Common myeloid progenitor, CD34-positive (primary cell): ENCODE measurements at regions not wholly inside any gene's neighbourhood (a gene's known extent, or its start where the extent isn't known, plus 50 kb on each side); places are given as distances from the start of the nearest gene placed in this dataset.

Experiments
- CTCF ChIA-PET: fragments of 350-600 bp; sonication (Branson Sonifier 250); formaldehyde crosslinking; loops from one replicate; lab custom pipeline; 2021; ENCODE audit warnings: antibody characterized with exemption; lab: Charles Lee
- POLR2A ChIA-PET: fragments of 350-600 bp; sonication (Branson Sonifier 250); formaldehyde crosslinking; loops from one replicate; lab custom pipeline; 2021; ENCODE audit warnings: antibody characterized with exemption; lab: Charles Lee
- DNase-seq, 3 donors: peaks; one replicate each; pipeline versions ENCODE4 v3.0.0 to v3.0.0-alpha.2; 2013
- H3K27ac ChIP-seq, 2 experiments: 1 replicate in 1 of 2; 2 replicates in 1 of 2; pipeline ENCODE4 v1.7.0; 2013; ENCODE audit warnings: inconsistent platforms in 2 of 2, low read length in 2 of 2, mild to moderate bottlenecking in 2 of 2, low read depth in 1 of 2, moderate library complexity in 1 of 2; ENCODE audit not compliant: severe bottlenecking in 2 of 2, insufficient read depth in 1 of 2, poor library complexity in 1 of 2
- H3K27me3 ChIP-seq, 5 experiments: replicated peaks in 2 of 5; 1 replicate in 3 of 5; 2 replicates in 2 of 5; pipeline versions ENCODE4 v1.6.1 to v1.7.0; 2013; ENCODE audit warnings: low read length in 4 of 5, mild to moderate bottlenecking in 2 of 5, moderate library complexity in 2 of 5, inconsistent platforms in 1 of 5; ENCODE audit not compliant: insufficient read depth in 5 of 5, control insufficient read depth in 4 of 5
- H3K36me3 ChIP-seq, 4 experiments: 1 replicate in 2 of 4; 2 replicates in 2 of 4; pipeline versions ENCODE4 v1.6.1 to v1.7.0; 2013; ENCODE audit warnings: low read length in 3 of 4, control low read depth in 1 of 4, mild to moderate bottlenecking in 1 of 4; ENCODE audit not compliant: control insufficient read depth in 4 of 4, insufficient read depth in 4 of 4
- H3K4me1 ChIP-seq, 4 experiments: 1 replicate in 3 of 4; 2 replicates in 1 of 4; pipeline versions ENCODE4 v1.6.1 to v1.7.1; 2013; ENCODE audit warnings: low read length in 3 of 4, mild to moderate bottlenecking in 3 of 4, control low read depth in 1 of 4, inconsistent platforms in 1 of 4, moderate library complexity in 1 of 4; ENCODE audit not compliant: control insufficient read depth in 4 of 4, insufficient read depth in 4 of 4; ENCODE audit errors: control extremely low read depth in 1 of 4
- H3K4me3 ChIP-seq, 7 experiments: 1 replicate in 4 of 7; 2 replicates in 3 of 7; pipeline versions ENCODE4 v1.5.1 to v1.7.0; 2013; ENCODE audit warnings: mild to moderate bottlenecking in 7 of 7, low read length in 6 of 7, moderate library complexity in 6 of 7, inconsistent platforms in 2 of 7, low read depth in 2 of 7, control low read depth in 1 of 7; ENCODE audit not compliant: insufficient read depth in 4 of 7, control insufficient read depth in 1 of 7; ENCODE audit errors: extremely low read depth in 1 of 7
- H3K9me3 ChIP-seq, 5 experiments: 1 replicate in 4 of 5; 2 replicates in 1 of 5; pipeline versions ENCODE4 v1.6.1 to v1.7.1; 2013; ENCODE audit warnings: low read length in 4 of 5, mild to moderate bottlenecking in 2 of 5, inconsistent platforms in 1 of 5, low read depth in 1 of 5, moderate library complexity in 1 of 5; ENCODE audit not compliant: control insufficient read depth in 4 of 5, insufficient read depth in 2 of 5; ENCODE audit errors: control extremely low read depth in 1 of 5
- WGBS: methylation state at CpG from one replicate; pipeline ENCODE4 v1.1.5; 2013; ENCODE audit not compliant: insufficient coverage; 5-methylcytosine and 5-hydroxymethylcytosine counted together

- H3K9me3 ChIP-seq = no peaks in the 10 kb centered on the region
- no peak overlapping the region for H3K4me3 ChIP-seq
- no peaks in the 10 kb centered on the region for H3K27me3 ChIP-seq
- no peaks in the 10 kb centered on the region for H3K36me3 ChIP-seq
- POLR2A ChIA-PET = no interaction called here
- CTCF ChIA-PET = no interaction called here
- DNase-seq = no peak
- H3K4me1 ChIP-seq = no peaks in the 10 kb centered on the region
- WGBS = 96% methylated on average over 6 of the region's 7 CpGs
- H3K27ac ChIP-seq = no peak overlapping the region
Measured at GRCh38 chr16:79826732-79827475, 226.4 kb upstream of the MAF start.

DNA sequence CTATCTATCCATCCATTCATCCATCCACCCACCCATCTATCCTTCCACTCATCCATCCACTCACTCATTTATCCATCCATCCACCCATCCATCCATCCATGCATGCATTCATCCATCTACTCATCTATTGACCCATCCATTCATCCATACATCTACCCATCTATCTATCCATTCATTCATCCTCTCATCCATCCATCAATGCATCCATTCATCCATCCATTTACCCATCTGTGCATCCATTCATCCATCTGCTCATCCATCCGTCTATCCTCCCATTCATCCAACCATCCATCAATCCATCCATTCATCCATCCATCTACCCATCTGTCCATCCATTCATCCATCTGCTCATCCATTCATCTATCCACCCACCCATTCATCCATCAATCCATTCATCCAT is 224.5 kb upstream of the MAF start:
- Histone ChIP-seq H3K4me3 (no peak overlapping the region), H3K9me3 (no peaks in the 10 kb centered on the region), H3K27me3 (no peaks in the 10 kb centered on the region), H3K27ac (no peak overlapping the region), H3K4me1 (no peaks in the 10 kb centered on the region), H3K36me3 (no peaks in the 10 kb centered on the region)
- DNase-seq = no peak
- WGBS = 100% methylated on average over 1 of the region's 1 CpG
- POLR2A ChIA-PET = interaction anchor here (0.5 kb wide), 1 partner anchor 57 kb away, joined by 3 read pairs; no protein-coding TSS in a partner anchor
- CTCF ChIA-PET = no interaction called here

GRCh38 chr16:79823639-79824038 is 223.1 kb upstream of the MAF start:
- Histone ChIP-seq H3K4me3 (no peak overlapping the region), H3K27ac (no peak overlapping the region), H3K27me3 (no peaks in the 10 kb centered on the region), H3K9me3 (no peaks in the 10 kb centered on the region), H3K36me3 (no peaks in the 10 kb centered on the region), H3K4me1 (no peaks in the 10 kb centered on the region)
- CTCF ChIA-PET = no interaction called here
- DNase-seq = no peak
- 95% methylated on average over 2 of the region's 2 CpGs for WGBS
- POLR2A ChIA-PET = no interaction called here

- Histone ChIP-seq H3K4me3 (no peak overlapping the region), H3K27me3 (no peaks in the 10 kb centered on the region), H3K9me3 (no peaks in the 10 kb centered on the region), H3K27ac (no peak overlapping the region), H3K36me3 (no peaks in the 10 kb centered on the region), H3K4me1 (no peaks in the 10 kb centered on the region)
- ChIA-PET CTCF (interaction anchor here (1.0 kb wide), 1 partner anchor 15 kb away, joined by 3 read pairs; no protein-coding TSS in a partner anchor), POLR2A (no interaction called here)
- no CpG with 5 or more reads among the region's 3 CpGs for WGBS
- DNase-seq = no peak
Measured at GRCh38 chr16:79821911-79822310, 221.4 kb upstream of the MAF start.

DNA sequence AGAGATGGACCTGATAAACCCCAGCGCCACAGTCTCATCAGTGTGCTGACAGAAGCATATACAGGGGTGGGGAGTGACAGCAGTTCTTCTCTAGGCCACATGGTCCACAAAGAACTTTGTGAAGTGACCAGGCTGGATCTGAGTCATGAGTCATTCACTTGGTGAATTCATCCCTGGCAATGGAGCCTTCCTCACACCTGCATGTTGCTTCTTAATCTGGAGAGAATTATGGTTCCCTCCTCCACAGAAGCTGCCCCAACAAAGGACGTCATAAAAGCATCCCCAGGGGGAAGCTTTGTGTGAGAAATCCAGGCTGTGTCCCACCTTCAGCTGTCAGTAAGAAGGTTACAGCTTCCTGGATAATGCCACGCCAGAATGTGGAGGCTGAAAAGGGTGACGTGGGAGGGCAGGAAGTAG is 215.6 kb upstream of the MAF start:
- Histone ChIP-seq H3K27me3 (peaks cover 0 to 2% (median 0%) of the 10 kb centered on the region in 5 experiments), H3K9me3 (no peaks in the 10 kb centered on the region), H3K36me3 (no peaks in the 10 kb centered on the region), H3K4me3 (no peak overlapping the region), H3K4me1 (no peaks in the 10 kb centered on the region), H3K27ac (no peak overlapping the region)
- DNase-seq = no peak
- ChIA-PET POLR2A (no interaction called here), CTCF (no interaction called here)
- WGBS = 89% methylated on average over 4 of the region's 4 CpGs

GRCh38 chr16:79815049-79815448 is 214.5 kb upstream of the MAF start:
- Histone ChIP-seq H3K27me3 (peaks cover 0 to 2% (median 0%) of the 10 kb centered on the region in 5 experiments), H3K27ac (no peak overlapping the region), H3K36me3 (no peaks in the 10 kb centered on the region), H3K4me3 (no peak overlapping the region), H3K4me1 (no peaks in the 10 kb centered on the region), H3K9me3 (no peaks in the 10 kb centered on the region)
- 100% methylated on average over 2 of the region's 2 CpGs for WGBS
- POLR2A ChIA-PET = no interaction called here
- DNase-seq = no peak
- CTCF ChIA-PET = no interaction called here

DNA sequence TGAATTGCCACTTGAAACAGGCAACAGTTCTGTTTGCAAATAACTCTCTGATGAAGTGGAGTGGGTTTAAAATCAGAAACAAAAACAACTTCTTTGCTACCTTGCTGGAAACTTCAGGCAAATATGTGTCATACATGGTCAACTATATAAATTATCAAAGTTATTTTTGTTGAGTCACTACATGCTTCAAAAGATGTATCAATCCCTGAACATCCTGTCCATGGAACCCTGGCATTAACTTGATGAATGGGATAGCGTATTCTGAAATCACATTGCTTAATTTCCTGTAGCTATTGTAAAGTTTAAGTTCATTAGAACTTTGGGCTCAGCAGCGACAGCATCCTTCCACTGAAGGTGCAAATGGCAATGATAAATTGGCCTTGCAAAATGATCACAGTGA is 213.6 kb upstream of the MAF start:
- no peak for DNase-seq
- Histone ChIP-seq H3K9me3 (no peaks in the 10 kb centered on the region), H3K27ac (no peak overlapping the region), H3K4me3 (no peak overlapping the region), H3K4me1 (no peaks in the 10 kb centered on the region), H3K27me3 (peaks cover 0 to 2% (median 0%) of the 10 kb centered on the region in 5 experiments), H3K36me3 (no peaks in the 10 kb centered on the region)
- ChIA-PET CTCF (no interaction called here), POLR2A (no interaction called here)
- WGBS = 100% methylated on average over 1 of the region's 2 CpGs
